H54 (cell line): ENCODE measurements at regions not wholly inside any gene's neighbourhood (a gene's known extent, or its start where the extent isn't known, plus 50 kb on each side); places are given as distances from the start of the nearest gene placed in this dataset.

Experiments used
- DNase-seq: peaks from one replicate; pipeline ENCODE4 v3.0.0; 2011; ENCODE audit warnings: low spot score, mixed read lengths; ENCODE audit not compliant: insufficient read length
- FAIRE-seq: peaks from 3 replicates; lab custom pipeline; 2011; peaks lifted over from hg19 to GRCh38; lab: Jason Lieb, UNC
- POLR2A ChIP-seq: IDR thresholded peaks from 2 replicates; pipeline ENCODE4 v1.6.1; 2011; ENCODE audit warnings: low read depth, mild to moderate bottlenecking, low read length

- no peak for DNase-seq
- FAIRE-seq: no peak
- no peak for TF ChIP-seq POLR2A
These were observed 158.3 kb upstream of the EEF1E1 start for GRCh38 chr6:8260610-8261009.

DNA sequence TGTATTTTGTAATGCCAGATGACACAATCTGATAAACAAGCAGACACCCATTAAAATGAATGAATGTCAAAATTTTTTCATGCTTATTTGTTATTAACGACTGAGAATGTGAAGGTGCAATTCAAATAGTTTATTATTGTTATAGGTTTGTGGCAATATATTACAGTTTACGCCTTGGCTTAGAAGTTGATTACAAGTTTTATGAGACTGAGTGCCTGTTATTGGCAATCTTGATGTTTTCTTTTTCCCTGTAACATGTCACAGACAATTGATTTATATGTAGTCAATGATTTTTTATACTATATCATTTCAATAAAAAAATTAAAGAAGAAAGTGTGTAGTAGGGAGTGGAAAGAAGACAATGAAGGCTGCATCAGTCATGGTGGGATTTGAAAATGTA is 144.1 kb upstream of the EEF1E1 start:
- no peak for TF ChIP-seq POLR2A
- DNase-seq (no peak), FAIRE-seq (no peak)

DNA sequence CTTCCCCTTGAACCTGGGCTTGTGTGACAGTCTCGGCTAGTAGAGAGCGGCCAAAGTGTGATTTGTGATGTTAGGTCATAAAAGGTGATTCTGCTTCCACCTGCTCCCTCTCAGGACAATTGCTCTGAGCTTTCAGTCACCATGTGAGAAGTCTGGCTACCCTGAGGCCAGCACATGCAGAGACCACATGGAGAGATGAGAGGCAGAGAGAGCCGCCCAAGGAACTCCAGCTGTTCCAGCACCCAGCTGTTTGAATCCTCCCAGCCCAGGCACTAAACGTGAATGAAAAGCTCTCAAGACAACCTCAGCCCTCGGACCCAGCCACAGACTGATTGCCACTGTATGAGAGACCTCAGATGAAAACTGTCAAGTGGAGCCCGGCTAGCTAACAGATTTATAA is 143.4 kb upstream of the EEF1E1 start:
- TF ChIP-seq POLR2A: no peak
- DNase-seq: no peak
- FAIRE-seq: no peak

DNA sequence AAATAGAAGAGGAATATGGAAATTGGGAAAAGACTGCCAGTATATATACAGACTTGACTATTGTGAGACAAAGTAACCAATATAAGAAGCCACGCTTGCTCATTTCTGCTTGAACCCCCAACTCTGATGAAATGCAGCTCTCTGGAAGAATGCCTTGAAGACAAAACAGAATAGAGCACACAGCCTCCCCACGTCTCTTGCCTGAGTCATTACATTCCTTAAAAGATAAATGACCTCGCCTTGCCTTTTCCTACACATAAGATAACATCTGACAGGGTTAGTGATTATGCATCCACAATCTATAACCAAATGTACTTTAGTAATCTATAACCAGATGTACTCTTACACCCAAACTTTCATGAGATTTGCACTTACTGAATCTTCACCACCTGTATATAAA is 141.1 kb upstream of the EEF1E1 start:
- FAIRE-seq (no peak), DNase-seq (no peak)
- no peak for TF ChIP-seq POLR2A

DNA sequence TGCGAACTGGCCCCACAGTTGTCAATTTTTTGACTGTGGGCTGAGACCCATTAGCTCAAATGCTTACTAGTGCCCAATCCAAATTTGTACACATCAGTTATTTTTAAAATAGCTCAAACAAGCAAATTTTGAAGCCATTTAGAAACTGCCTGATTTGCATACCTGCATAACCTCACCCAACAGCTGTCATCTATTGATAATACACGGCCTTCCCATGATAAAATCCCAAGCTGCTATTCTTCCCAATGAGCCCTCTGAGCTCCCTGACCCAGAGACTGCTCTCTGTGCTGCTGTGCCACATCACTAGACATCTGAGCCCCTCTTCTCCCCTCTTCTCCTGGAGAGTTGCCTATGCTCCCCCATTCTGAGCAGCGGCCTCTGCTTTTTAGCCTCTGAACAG is 140.5 kb upstream of the EEF1E1 start:
- TF ChIP-seq POLR2A: no peak
- no peak for FAIRE-seq
- DNase-seq: no peak

DNA sequence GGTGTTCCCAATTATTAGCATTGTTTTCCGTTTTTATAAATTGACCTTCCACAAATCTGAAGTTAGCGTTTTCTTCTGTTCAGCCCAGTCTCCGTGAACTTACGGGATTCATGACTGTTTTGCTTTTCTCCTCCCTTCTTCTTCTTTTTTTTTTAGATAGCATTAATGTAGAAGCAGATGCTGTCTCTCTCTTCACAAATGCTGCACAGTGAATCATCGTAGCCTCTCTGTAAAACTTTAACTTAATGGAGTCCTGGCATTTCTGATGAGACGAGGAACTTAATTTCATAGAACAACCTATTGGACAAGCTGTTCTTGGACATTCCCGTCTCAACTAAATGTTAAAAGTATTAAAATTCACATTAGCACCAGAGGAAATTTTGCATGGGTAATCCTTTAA is 138.0 kb upstream of the EEF1E1 start:
- TF ChIP-seq POLR2A: no peak
- DNase-seq (no peak), FAIRE-seq (no peak)

- TF ChIP-seq POLR2A: no peak
- DNase-seq (no peak), FAIRE-seq (no peak)
These were observed 136.7 kb upstream of the EEF1E1 start for GRCh38 chr6:8238773-8239683.

DNA sequence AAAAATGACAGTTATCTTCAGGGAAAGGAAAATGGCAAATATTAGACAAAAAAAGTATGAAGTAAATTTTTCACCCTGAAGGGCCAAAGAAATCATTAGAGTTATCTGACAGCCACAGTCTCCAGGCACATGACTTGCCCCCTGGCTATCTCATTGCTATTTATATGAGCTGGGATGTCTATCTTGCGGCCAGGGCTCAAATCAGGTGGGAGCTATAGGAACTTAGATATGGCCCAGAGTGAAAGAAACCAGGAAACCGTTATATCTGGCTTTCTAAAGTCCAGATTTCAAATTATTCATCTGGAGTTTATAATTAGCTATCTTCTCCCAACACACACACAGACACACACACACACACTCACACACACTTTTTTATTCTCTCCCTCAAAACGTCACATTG is 135.3 kb upstream of the EEF1E1 start:
- no peak for DNase-seq
- no peak for TF ChIP-seq POLR2A
- no peak for FAIRE-seq

- FAIRE-seq (no peak), DNase-seq (no peak)
- TF ChIP-seq POLR2A: no peak
These were observed 134.6 kb upstream of the EEF1E1 start for GRCh38 chr6:8236956-8237355.

DNA sequence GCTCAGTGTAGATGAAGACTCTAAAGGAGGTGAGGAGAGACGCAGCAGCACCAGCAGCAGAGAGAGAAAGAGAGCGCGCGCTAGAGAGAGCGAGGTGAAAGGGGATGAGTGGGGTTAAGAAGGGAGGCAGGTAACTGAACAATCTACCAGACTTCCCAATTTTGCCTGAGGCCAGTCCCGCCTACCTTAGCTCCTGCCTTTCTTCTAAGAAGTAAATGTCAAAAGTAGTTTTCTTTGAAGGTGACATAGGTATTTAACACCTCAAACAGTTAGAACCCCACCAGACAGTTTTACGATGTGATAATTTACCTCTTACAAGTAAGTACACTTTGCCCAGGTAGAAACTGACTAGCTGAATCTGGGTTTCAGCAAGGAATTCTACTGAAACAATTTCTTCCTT is 132.0 kb upstream of the EEF1E1 start:
- no peak for FAIRE-seq
- TF ChIP-seq POLR2A: no peak
- no peak for DNase-seq

DNA sequence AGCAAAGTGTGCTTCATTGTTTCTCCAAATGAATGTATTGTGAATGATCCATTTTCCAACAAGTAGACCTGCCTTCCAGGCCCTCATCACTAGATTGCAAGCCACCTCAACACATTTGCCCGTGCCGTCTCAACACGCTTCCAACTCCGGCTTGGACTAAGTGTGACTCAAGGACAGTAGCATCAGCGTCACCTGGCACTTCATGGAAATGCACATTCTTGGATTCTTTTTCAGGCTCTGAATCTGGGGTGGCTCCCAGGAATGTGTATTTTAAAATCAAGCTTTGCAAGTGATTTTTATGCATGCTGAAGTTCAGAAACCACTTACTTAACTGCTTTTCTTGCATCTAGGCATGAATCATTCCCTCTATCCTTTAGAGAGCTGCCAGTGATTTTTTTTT is 129.6 kb upstream of the EEF1E1 start:
- TF ChIP-seq POLR2A: no peak
- FAIRE-seq (no peak), DNase-seq (no peak)

GRCh38 chr6:8229915-8230756 is 127.8 kb upstream of the EEF1E1 start:
- no peak for TF ChIP-seq POLR2A
- DNase-seq: no peak
- FAIRE-seq: no peak

GRCh38 chr6:8225113-8225512 is 122.8 kb upstream of the EEF1E1 start:
- DNase-seq (no peak), FAIRE-seq (no peak)
- TF ChIP-seq POLR2A: no peak

- TF ChIP-seq POLR2A: no peak
- no peak for DNase-seq
- FAIRE-seq: no peak
These were observed 121.3 kb upstream of the EEF1E1 start for GRCh38 chr6:8223678-8224077.
